Left lung (tissue), 4 donors: ENCODE measurements at regions not wholly inside any gene's neighbourhood (a gene's known extent, or its start where the extent isn't known, plus 50 kb on each side); places are given as distances from the start of the nearest gene placed in this dataset.
A peak's percentile ranks its signal among the peaks of the same experiment; 100 is the strongest.
"Not testable (repeated sequence)": the region's sequence is repeated elsewhere in the genome, so short reads cannot be mapped to it uniquely, and the experiment has no call there.

Experiments used
- ATAC-seq: fragments of 200-7000 bp; cut with Tn5 transposase; one replicate; pipeline ENCODE4 v1.9.1; 2020; ENCODE audit warnings: moderate library complexity
- DNase-seq, 4 donors: peaks; one replicate each; pipeline ENCODE4 v3.0.0-alpha.2; 2013 to 2020
- H3K27ac ChIP-seq, 2 donors: fragments of 200-600 bp; sonication (generic) in 1 of 2; one replicate each; pipeline versions ENCODE4 v1.5.0 to v1.8.0; 2020 to 2021
- H3K27me3 ChIP-seq, 2 donors: fragments of 200-600 bp; sonication (generic) in 1 of 2; one replicate each; pipeline versions ENCODE4 v1.5.0 to v1.8.0; 2020 to 2021
- H3K36me3 ChIP-seq, 2 donors: fragments of 200-600 bp; sonication (generic) in 1 of 2; one replicate each; pipeline versions ENCODE4 v1.5.0 to v1.8.0; 2020 to 2021
- H3K4me1 ChIP-seq, 2 donors: fragments of 200-600 bp; one replicate each; pipeline ENCODE4 v1.8.0; 2021
- H3K4me3 ChIP-seq, 2 donors: fragments of 200-600 bp; sonication (generic) in 1 of 2; one replicate each; pipeline versions ENCODE4 v1.5.0 to v1.8.0; 2020 to 2021; ENCODE audit warnings: mild to moderate bottlenecking in 1 of 2
- H3K9me3 ChIP-seq, 2 donors: fragments of 200-600 bp; sonication (generic) in 1 of 2; one replicate each; pipeline versions ENCODE4 v1.5.0 to v1.8.0; 2020 to 2021
- intact Hi-C, 2 donors: fragments of 100-400 bp; cut with DNase I; formaldehyde crosslinking; loops; one replicate each; pipeline versions ENCODE4 v1.11.2 to v1.14.2; 2022
- TF ChIP-seq, protein P1 (sequence below), 2 donors: fragments of 200-600 bp; sonication (generic) in 1 of 2; IDR thresholded peaks; one replicate each; pipeline versions ENCODE4 v1.5.0 to v1.8.0; 2021; ENCODE audit warnings: antibody characterized with exemption in 2 of 2
- donor health status: DM: no; HTN: yes; CAD: no.
- donor health status: DM: no; HTN: no; CAD: no.

DNA sequence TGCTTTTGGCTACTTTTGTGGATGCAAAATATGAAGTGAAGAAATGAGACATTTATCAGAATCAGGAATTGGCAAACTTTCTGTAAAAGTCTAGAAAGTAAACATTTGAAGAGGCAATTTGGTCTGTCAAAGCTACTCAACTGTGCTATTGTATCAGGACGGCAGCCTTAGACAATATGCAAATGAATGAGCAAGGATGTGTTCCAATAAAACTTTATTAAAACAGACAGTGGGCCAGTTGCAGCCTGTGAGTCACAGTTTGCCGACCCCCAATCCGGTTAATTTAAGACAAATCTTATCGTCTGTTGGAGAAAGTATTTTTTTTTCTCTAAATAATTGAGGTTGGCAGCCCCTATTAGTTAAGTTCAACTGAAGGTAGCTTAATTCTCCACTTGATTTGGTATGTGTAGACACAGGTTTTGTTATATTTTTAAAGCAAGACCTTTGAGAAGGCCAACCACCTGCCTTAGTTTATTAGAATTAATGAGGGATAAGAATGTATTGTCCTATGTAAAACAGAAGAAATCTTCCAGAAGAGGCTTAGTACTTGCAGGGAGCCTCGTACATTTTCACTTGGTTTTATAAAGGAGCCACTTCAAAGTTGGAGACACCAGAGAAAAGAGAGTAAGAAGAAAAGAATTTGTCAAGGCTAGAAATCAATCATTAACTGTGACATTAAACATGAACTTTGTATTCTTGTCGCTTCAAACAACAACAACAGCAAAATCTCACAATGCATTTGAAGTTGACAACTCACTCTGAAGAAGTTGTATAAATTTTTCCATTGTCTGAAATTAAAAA is 81.6 kb upstream of the FAT1 start:
- TF ChIP-seq, protein P1, sequence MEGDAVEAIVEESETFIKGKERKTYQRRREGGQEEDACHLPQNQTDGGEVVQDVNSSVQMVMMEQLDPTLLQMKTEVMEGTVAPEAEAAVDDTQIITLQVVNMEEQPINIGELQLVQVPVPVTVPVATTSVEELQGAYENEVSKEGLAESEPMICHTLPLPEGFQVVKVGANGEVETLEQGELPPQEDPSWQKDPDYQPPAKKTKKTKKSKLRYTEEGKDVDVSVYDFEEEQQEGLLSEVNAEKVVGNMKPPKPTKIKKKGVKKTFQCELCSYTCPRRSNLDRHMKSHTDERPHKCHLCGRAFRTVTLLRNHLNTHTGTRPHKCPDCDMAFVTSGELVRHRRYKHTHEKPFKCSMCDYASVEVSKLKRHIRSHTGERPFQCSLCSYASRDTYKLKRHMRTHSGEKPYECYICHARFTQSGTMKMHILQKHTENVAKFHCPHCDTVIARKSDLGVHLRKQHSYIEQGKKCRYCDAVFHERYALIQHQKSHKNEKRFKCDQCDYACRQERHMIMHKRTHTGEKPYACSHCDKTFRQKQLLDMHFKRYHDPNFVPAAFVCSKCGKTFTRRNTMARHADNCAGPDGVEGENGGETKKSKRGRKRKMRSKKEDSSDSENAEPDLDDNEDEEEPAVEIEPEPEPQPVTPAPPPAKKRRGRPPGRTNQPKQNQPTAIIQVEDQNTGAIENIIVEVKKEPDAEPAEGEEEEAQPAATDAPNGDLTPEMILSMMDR (IDR thresholded peaks at IDR 0.05), result no peak
- no peak overlapping the region for H3K27ac ChIP-seq
- intact Hi-C loops, result no loop called here

DNA sequence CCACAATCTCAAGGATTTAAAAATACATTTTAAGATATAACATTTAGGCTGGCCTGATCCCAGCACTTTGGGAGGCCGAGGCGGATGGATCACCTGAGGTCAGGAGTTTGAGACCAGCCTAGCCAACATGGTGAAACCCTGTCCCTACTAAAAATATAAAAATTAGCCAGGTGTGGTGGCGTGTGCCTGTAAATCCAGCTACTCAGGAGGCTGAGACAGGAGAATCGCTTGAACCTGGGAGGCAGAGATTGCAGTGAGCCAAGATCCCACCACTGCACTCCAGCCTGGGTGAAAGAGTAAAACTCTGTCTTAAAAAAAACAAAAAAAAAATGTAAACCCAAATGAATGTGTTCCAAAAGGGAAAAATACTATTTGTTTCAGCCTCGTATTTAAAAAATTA is 82.3 kb upstream of the FAT1 start:
- H3K4me3 ChIP-seq, ATAC-seq, H3K4me1 ChIP-seq, DNase-seq, H3K27me3 ChIP-seq, H3K9me3 ChIP-seq, H3K27ac ChIP-seq, intact Hi-C loops, H3K36me3 ChIP-seq: not testable (repeated sequence)

More for the DNA sequence above, 81.6 kb upstream of the FAT1 start:
- no peaks in the 10 kb centered on the region for H3K4me1 ChIP-seq
- no peak for DNase-seq
- H3K9me3 ChIP-seq, result no peaks in the 10 kb centered on the region
- no peaks in the 10 kb centered on the region for H3K36me3 ChIP-seq
- no peak for ATAC-seq
- no peaks in the 10 kb centered on the region for H3K27me3 ChIP-seq
- no peak overlapping the region for H3K4me3 ChIP-seq

DNA sequence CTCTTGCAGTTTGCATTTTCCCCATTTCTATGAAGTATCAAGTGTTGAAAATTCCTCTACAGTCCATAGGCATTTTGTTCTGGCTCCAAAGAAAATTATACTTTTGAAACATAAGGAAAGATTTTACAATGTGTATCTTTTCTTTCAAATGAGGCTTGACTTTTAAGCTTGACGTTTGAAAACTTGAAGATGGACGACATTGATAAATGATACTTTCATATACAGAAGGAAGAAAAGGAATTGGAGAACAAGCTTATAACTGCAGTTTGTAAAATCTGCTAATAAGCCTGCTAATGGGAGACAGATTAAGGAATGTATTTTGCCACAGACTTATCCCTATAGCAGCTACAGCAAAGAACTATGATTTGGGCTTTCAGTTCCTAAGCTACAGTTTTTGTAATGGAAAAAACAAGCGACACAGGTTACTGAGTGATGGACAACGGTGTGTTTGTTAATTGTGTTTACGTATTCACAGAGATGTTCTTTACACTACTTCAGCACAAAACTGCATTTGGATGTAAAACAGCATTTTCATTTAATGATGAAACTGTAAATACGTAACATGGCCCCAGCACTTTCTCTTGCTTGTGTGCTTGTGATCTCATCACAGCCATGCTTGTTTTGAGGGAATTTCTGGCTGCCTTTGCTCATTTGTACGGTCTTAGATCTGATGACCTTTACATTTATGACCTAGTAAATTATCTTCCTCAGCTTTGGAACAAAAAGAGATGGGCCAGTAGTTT is 83.2 kb upstream of the FAT1 start:
- intact Hi-C loops, result no loop called here
- DNase-seq (no peak), ATAC-seq (no peak)
- Histone ChIP-seq H3K9me3 (no peaks in the 10 kb centered on the region), H3K36me3 (no peaks in the 10 kb centered on the region), H3K27me3 (no peaks in the 10 kb centered on the region), H3K4me1 (no peaks in the 10 kb centered on the region), H3K4me3 (no peak overlapping the region), H3K27ac (no peak overlapping the region)
- TF ChIP-seq, protein P1 (IDR thresholded peaks at IDR 0.05), result no peak

DNA sequence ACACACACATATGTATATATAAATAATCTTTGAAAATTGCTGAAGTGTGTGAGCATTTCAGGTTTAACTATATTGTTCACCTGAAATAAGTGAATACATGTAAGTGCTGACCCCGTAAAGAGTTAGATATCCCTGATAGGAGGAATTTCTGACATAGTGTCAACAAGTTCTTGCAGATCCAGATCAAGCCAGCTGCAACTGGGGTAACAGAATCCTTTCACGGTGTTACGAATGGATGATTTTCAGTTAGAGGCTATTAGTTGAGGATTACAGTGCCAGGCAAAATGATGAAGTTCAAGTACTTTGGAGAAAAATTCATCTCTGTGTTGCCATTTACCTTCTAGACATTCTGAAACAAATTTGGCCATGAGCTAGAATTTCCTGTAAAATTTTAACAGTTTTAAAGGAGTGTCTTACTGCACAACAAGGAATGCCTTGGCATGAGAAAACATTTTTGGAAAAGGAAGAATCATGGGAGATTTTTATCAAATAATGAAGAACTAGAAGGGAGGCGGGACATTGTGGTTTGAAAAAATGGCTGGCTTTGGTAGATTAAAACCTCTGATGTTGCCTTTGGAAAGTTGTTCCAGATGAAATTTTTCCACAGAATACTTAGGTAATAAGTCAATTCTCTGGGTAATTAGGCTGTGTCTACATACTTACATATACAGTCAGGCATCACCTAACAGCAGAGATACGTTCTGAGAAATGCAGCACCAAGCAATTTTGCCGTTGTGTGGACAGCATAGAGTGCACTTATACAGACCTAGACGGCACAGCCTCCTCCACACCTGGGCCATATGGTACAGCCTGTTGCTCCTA is 84.4 kb upstream of the FAT1 start:
- TF ChIP-seq, protein P1 (IDR thresholded peaks at IDR 0.05), result no peak
- intact Hi-C loops, result no loop called here
- H3K27ac ChIP-seq, result no peak overlapping the region
- ATAC-seq (peak; percentile 19), DNase-seq (no peak)
- H3K36me3 ChIP-seq, result no peaks in the 10 kb centered on the region
- H3K4me3 ChIP-seq, result no peak overlapping the region
- no peaks in the 10 kb centered on the region for H3K27me3 ChIP-seq
- no peaks in the 10 kb centered on the region for H3K9me3 ChIP-seq
- H3K4me1 ChIP-seq, result no peaks in the 10 kb centered on the region

DNA sequence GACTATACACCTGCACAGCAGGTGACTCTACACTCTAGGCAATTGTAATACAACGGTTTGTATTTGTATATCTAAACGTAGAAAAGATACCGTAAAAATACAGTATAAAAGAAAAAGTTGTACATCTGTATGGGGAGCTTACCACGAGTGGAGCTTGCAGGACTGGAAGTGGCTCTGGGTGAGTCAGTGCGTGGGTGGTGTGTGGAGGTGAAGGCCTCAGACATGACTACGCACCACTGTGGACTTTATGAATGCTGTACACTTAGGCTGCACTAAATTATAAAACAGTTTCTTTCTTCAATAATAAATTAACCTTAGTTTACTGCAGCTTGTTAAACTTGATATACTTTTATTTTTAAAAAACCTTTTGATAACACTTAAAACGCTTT is 85.0 kb upstream of the FAT1 start:
- H3K4me3 ChIP-seq, result no peak overlapping the region
- H3K4me1 ChIP-seq, result no peaks in the 10 kb centered on the region
- peak in 1 of 4 donors; percentile 38 for DNase-seq
- H3K36me3 ChIP-seq, result no peaks in the 10 kb centered on the region
- no peak overlapping the region for H3K27ac ChIP-seq
- intact Hi-C loops, result no loop called here
- no peaks in the 10 kb centered on the region for H3K27me3 ChIP-seq
- TF ChIP-seq, protein P1 (IDR thresholded peaks at IDR 0.05), result no peak
- H3K9me3 ChIP-seq, result no peaks in the 10 kb centered on the region
- ATAC-seq, result peak; percentile 75
